Fibroblast of mammary gland (primary cell): ENCODE measurements at regions not wholly inside any gene's neighbourhood (a gene's known extent, or its start where the extent isn't known, plus 50 kb on each side); places are given as distances from the start of the nearest gene placed in this dataset.
"Not testable (repeated sequence)": the region's sequence is repeated elsewhere in the genome, so short reads cannot be mapped to it uniquely, and the experiment has no call there.

Experiments used
- DNase-seq: peaks from one replicate; pipeline ENCODE4 v3.0.0-alpha.2; 2010; ENCODE audit warnings: low read depth
- H3K4me3 ChIP-seq: 2 replicates; pipeline ENCODE4 v1.5.1; 2011; ENCODE audit warnings: low read depth, mild to moderate bottlenecking, low read length, moderate library complexity; ENCODE audit not compliant: control insufficient read depth
- TF ChIP-seq, protein P1 (sequence below): conservative IDR thresholded peaks from 2 replicates; pipeline ENCODE4 v1.5.1; 2011; ENCODE audit warnings: low read depth, low read length, inconsistent platforms; ENCODE audit not compliant: control insufficient read depth, insufficient read depth

DNA sequence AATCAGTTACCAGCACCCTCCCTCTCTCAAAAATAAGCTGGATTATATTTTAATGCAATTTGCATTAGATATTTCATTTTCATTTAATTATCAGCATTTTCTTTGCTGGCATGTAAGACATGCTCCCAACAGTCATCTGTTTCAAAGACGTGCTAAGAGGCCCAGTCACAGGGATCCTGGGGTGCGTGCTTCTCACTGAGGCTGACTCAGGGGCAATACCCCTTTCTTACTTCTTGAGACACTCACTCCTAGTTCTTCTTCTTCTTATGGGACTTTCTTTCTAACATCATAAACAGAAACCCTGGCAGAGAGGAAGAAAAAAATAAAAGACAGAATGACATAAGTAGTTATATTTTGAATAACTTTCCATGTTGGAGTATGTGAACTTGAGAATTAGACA lies 372.1 kb upstream of the MEX3C start:
- TF ChIP-seq, protein P1, sequence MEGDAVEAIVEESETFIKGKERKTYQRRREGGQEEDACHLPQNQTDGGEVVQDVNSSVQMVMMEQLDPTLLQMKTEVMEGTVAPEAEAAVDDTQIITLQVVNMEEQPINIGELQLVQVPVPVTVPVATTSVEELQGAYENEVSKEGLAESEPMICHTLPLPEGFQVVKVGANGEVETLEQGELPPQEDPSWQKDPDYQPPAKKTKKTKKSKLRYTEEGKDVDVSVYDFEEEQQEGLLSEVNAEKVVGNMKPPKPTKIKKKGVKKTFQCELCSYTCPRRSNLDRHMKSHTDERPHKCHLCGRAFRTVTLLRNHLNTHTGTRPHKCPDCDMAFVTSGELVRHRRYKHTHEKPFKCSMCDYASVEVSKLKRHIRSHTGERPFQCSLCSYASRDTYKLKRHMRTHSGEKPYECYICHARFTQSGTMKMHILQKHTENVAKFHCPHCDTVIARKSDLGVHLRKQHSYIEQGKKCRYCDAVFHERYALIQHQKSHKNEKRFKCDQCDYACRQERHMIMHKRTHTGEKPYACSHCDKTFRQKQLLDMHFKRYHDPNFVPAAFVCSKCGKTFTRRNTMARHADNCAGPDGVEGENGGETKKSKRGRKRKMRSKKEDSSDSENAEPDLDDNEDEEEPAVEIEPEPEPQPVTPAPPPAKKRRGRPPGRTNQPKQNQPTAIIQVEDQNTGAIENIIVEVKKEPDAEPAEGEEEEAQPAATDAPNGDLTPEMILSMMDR, result no peak
- DNase-seq, result no peak
- H3K4me3 ChIP-seq, result no peak overlapping the region

GRCh38 chr18:51570071-51570470 lies 372.6 kb upstream of the MEX3C start:
- H3K4me3 ChIP-seq, DNase-seq: not testable (repeated sequence)

- not testable (repeated sequence) for H3K4me3 ChIP-seq, DNase-seq
These were observed 376.4 kb upstream of the MEX3C start for GRCh38 chr18:51573886-51574285.

DNA sequence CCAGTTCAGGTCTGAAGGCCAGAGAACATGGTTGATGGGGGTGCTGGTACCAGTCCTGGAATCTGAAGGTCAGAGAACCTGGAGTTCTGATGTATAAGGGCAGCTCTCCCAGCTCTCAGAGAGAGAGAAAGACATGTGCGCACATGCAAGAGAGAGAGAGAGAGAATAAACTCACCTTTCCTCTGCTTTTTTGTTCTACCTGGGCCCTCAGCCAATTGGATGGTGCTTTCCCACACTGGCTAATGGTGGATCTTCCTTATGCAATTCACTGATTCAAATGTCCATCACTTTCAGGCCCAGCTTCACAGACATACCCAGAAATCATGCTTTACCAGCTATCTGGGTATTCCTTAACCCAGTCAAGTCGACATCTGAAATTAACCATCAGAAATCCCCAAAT lies 377.7 kb upstream of the MEX3C start:
- TF ChIP-seq, protein P1, result no peak

DNA sequence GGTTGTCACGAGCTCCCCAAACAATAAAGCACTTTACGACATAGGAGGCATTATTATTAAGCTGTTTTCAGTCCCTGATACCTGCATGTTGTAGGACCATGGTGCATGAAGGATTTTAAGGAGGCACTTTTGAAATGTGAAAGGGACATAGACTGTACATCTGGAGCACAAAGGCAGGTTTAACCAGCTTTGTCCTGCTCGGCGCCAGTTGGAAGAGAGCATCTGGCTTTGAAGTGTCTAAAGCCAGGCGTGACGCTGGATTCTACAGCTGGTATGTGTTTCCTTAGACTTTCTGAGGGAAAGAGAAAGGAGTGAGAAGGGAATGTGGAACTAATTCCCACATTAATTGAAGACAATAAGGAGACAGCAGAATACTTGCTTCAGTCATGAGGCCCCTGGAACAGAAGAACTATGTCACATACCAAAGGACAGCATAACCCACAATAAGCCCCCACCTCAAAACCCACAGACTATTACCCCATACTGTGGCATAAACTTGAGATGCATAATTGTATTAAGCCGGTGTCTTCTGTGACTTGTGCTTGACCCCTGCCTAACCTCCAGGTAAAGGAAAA lies 381.0 kb upstream of the MEX3C start:
- TF ChIP-seq, protein P1, result no peak
- DNase-seq, result no peak
- no peak overlapping the region for H3K4me3 ChIP-seq

More for the DNA sequence above, 377.7 kb upstream of the MEX3C start:
- no peak overlapping the region for H3K4me3 ChIP-seq
- DNase-seq, result no peak

- TF ChIP-seq, protein P1, result no peak
These were observed 383.1 kb upstream of the MEX3C start for GRCh38 chr18:51580580-51580979.

DNA sequence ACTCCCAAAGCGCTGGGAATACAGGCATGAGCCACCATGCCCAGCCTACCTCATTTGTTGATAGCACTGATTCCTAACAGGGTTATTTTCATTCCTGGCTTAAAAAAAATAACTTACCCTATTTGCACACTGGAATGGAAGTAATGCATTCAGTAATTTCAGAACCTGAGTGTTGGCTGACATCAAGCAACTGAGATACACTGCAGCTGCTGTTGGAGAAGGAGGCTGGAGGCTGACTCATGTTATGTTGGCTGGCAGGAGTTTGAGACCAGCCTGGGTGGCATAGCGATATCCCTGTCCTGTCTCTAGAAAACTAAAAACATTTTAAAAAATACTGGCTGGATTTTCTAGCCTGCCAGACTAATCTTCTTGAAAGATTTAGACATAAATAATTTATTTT lies 385.1 kb upstream of the MEX3C start:
- no peak overlapping the region for H3K4me3 ChIP-seq
- DNase-seq, result no peak
- TF ChIP-seq, protein P1, result no peak

More at GRCh38 chr18:51580580-51580979, 383.1 kb upstream of the MEX3C start:
- H3K4me3 ChIP-seq, result no peak overlapping the region
- DNase-seq, result no peak

DNA sequence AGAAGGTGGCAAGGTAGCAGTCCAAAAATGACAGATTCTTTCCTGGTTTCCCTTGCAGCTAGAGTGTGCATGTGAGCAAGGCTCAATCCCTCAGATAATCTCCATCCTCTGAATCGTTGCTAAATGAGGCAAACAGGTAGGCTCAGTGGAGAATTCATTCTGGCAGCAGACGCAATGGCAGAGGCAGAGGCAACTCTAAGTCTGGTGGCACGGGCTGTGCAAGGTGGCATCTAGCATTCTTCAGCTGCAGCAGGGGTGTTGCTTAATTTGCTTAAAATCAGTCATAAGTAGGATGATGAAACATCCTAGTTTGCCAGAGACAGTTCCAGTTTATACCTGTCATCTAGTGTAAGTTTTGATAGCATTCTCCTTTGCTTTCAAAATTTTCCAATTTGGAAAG lies 391.1 kb upstream of the MEX3C start:
- no peak for DNase-seq
- H3K4me3 ChIP-seq, result no peak overlapping the region
- TF ChIP-seq, protein P1, result no peak
